ENCODE measurements at regions not wholly inside any gene's neighbourhood (a gene's known extent, or its start where the extent isn't known, plus 50 kb on each side); places are given as distances from the start of the nearest gene placed in this dataset.

DNA sequence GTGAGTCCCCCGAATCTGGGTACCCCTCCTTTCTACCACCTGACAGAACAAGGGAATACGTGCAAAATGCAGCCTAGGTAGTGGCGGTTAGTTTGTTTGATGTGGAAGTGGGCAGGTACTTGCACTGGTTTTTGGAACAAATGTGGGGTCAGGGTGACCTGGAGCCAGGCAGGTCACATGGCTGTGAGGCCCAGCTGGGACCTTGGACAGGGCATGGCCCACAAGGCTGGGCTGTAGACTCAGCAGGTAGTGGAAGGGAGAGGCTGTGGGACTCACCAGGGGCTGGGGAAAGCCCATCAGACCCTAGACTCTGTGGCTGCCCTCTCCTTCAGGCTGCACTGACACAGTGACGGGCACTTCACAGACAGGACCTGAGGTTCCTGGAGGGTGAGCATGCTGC lies 159.9 kb upstream of the ADCY1 start:
- Mint-ChIP-seq H3K9me3 (peaks cover 11% of the 10 kb centered on the region), H3K36me3 (ENCODE audit: low read depth) (peaks cover 4% of the 10 kb centered on the region; the same call in 2 of the 3 replicates), H3K4me3 (no peak overlapping the region), H3K27me3 (ENCODE audit: insufficient read depth, low read depth, poor library complexity) (no peaks in the 10 kb centered on the region), H3K27ac (no peak overlapping the region), H3K4me1 (no peaks in the 10 kb centered on the region; the same call in 2 of the 3 replicates)
- Histone ChIP-seq H3K79me2 (replicated peaks; ENCODE audit: insufficient read depth) (no peaks in the 10 kb centered on the region), H3F3A (replicated peaks; ENCODE audit: low read depth) (no peaks in the 10 kb centered on the region), H3K27ac (ENCODE audit: low read depth) (no peak overlapping the region), H3K36me3 (ENCODE audit: insufficient read depth) (no peaks in the 10 kb centered on the region), H3K4me2 (no peak overlapping the region), H3K27me3 (ENCODE audit: insufficient read depth) (no peaks in the 10 kb centered on the region), H3K4me3 (no peak overlapping the region), H3K4me1 (ENCODE audit: insufficient read depth) (no peaks in the 10 kb centered on the region), H2AFZ (no peak overlapping the region), H4K20me1 (replicated peaks; ENCODE audit: insufficient read depth) (no peaks in the 10 kb centered on the region), H3K9me2 (ENCODE audit: insufficient read depth) (0 out of 2 replicates have a peak, but pooled peaks cover 3% of the 10 kb centered on the region)
- DNase-seq (ENCODE audit: low spot score): no peak
- TF ChIP-seq EZH2 (IDR thresholded peaks at IDR 0.05; ENCODE audit: low read depth, unreplicated experiment): no peak
- no peak for TF ChIP-seq POLR2AphosphoS5 (IDR thresholded peaks at IDR 0.05; ENCODE audit: low read depth)
- no peak for TF ChIP-seq STAT1 (IDR thresholded peaks at IDR 0.05; ENCODE audit: unreplicated experiment)
- TF ChIP-seq JUNB (IDR thresholded peaks at IDR 0.05; ENCODE audit: unreplicated experiment): no peak
- TF ChIP-seq EZH2phosphoT487 (IDR thresholded peaks at IDR 0.05; ENCODE audit: unreplicated experiment): no peak
- TF ChIP-seq ZNF331 (CRISPR knock-in tag; IDR thresholded peaks at IDR 0.05; ENCODE audit: low read depth): no peak
- ATAC-seq: no peak

DNA sequence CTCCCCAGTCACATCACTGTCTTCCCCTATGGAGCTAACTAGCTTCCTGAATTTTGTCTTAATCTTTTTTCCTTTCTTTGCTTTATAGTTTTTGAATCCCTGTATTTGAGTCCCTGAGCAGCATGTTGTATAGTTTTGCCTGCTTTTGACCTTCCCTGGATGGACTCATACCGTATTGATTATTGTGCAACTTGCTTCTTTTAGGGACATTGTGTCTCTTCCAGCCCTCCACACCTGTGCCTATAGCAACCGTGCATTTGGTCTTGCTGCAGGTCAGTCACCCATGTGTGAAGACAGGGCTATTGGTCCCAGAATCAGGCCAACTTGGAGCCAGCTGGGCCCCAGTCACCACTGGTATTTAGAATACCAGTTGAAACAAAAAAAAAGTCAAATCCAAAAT lies 158.9 kb upstream of the ADCY1 start:
- H3K9me3 Mint-ChIP-seq: peaks cover 11% of the 10 kb centered on the region
- H3K27me3 Mint-ChIP-seq (ENCODE audit: insufficient read depth, low read depth, poor library complexity): no peaks in the 10 kb centered on the region
- TF ChIP-seq, protein P1, sequence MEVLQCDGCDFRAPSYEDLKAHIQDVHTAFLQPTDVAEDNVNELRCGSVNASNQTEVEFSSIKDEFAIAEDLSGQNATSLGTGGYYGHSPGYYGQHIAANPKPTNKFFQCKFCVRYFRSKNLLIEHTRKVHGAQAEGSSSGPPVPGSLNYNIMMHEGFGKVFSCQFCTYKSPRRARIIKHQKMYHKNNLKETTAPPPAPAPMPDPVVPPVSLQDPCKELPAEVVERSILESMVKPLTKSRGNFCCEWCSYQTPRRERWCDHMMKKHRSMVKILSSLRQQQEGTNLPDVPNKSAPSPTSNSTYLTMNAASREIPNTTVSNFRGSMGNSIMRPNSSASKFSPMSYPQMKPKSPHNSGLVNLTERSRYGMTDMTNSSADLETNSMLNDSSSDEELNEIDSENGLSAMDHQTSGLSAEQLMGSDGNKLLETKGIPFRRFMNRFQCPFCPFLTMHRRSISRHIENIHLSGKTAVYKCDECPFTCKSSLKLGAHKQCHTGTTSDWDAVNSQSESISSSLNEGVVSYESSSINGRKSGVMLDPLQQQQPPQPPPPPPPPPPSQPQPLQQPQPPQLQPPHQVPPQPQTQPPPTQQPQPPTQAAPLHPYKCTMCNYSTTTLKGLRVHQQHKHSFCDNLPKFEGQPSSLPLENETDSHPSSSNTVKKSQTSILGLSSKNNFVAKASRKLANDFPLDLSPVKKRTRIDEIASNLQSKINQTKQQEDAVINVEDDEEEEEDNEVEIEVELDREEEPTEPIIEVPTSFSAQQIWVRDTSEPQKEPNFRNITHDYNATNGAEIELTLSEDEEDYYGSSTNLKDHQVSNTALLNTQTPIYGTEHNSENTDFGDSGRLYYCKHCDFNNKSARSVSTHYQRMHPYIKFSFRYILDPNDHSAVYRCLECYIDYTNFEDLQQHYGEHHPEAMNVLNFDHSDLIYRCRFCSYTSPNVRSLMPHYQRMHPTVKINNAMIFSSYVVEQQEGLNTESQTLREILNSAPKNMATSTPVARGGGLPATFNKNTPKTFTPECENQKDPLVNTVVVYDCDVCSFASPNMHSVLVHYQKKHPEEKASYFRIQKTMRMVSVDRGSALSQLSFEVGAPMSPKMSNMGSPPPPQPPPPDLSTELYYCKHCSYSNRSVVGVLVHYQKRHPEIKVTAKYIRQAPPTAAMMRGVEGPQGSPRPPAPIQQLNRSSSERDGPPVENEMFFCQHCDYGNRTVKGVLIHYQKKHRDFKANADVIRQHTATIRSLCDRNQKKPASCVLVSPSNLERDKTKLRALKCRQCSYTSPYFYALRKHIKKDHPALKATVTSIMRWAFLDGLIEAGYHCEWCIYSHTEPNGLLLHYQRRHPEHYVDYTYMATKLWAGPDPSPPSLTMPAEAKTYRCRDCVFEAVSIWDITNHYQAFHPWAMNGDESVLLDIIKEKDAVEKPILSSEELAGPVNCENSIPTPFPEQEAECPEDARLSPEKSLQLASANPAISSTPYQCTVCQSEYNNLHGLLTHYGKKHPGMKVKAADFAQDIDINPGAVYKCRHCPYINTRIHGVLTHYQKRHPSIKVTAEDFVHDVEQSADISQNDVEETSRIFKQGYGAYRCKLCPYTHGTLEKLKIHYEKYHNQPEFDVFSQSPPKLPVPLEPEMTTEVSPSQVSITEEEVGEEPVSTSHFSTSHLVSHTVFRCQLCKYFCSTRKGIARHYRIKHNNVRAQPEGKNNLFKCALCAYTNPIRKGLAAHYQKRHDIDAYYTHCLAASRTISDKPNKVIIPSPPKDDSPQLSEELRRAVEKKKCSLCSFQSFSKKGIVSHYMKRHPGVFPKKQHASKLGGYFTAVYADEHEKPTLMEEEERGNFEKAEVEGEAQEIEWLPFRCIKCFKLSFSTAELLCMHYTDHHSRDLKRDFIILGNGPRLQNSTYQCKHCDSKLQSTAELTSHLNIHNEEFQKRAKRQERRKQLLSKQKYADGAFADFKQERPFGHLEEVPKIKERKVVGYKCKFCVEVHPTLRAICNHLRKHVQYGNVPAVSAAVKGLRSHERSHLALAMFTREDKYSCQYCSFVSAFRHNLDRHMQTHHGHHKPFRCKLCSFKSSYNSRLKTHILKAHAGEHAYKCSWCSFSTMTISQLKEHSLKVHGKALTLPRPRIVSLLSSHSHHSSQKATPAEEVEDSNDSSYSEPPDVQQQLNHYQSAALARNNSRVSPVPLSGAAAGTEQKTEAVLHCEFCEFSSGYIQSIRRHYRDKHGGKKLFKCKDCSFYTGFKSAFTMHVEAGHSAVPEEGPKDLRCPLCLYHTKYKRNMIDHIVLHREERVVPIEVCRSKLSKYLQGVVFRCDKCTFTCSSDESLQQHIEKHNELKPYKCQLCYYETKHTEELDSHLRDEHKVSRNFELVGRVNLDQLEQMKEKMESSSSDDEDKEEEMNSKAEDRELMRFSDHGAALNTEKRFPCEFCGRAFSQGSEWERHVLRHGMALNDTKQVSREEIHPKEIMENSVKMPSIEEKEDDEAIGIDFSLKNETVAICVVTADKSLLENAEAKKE (CRISPR knock-in tag; IDR thresholded peaks at IDR 0.05): no peak
- TF ChIP-seq, protein P2, sequence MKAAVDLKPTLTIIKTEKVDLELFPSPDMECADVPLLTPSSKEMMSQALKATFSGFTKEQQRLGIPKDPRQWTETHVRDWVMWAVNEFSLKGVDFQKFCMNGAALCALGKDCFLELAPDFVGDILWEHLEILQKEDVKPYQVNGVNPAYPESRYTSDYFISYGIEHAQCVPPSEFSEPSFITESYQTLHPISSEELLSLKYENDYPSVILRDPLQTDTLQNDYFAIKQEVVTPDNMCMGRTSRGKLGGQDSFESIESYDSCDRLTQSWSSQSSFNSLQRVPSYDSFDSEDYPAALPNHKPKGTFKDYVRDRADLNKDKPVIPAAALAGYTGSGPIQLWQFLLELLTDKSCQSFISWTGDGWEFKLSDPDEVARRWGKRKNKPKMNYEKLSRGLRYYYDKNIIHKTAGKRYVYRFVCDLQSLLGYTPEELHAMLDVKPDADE (IDR thresholded peaks at IDR 0.05): no peak
- no peak for TF ChIP-seq ZNF331 (CRISPR knock-in tag; IDR thresholded peaks at IDR 0.05; ENCODE audit: low read depth)
- TF ChIP-seq, protein P3, sequence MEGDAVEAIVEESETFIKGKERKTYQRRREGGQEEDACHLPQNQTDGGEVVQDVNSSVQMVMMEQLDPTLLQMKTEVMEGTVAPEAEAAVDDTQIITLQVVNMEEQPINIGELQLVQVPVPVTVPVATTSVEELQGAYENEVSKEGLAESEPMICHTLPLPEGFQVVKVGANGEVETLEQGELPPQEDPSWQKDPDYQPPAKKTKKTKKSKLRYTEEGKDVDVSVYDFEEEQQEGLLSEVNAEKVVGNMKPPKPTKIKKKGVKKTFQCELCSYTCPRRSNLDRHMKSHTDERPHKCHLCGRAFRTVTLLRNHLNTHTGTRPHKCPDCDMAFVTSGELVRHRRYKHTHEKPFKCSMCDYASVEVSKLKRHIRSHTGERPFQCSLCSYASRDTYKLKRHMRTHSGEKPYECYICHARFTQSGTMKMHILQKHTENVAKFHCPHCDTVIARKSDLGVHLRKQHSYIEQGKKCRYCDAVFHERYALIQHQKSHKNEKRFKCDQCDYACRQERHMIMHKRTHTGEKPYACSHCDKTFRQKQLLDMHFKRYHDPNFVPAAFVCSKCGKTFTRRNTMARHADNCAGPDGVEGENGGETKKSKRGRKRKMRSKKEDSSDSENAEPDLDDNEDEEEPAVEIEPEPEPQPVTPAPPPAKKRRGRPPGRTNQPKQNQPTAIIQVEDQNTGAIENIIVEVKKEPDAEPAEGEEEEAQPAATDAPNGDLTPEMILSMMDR (conservative IDR thresholded peaks at IDR 0.05; ENCODE audit: low read depth in 2 of 2): no peak
- TF ChIP-seq, protein P4, sequence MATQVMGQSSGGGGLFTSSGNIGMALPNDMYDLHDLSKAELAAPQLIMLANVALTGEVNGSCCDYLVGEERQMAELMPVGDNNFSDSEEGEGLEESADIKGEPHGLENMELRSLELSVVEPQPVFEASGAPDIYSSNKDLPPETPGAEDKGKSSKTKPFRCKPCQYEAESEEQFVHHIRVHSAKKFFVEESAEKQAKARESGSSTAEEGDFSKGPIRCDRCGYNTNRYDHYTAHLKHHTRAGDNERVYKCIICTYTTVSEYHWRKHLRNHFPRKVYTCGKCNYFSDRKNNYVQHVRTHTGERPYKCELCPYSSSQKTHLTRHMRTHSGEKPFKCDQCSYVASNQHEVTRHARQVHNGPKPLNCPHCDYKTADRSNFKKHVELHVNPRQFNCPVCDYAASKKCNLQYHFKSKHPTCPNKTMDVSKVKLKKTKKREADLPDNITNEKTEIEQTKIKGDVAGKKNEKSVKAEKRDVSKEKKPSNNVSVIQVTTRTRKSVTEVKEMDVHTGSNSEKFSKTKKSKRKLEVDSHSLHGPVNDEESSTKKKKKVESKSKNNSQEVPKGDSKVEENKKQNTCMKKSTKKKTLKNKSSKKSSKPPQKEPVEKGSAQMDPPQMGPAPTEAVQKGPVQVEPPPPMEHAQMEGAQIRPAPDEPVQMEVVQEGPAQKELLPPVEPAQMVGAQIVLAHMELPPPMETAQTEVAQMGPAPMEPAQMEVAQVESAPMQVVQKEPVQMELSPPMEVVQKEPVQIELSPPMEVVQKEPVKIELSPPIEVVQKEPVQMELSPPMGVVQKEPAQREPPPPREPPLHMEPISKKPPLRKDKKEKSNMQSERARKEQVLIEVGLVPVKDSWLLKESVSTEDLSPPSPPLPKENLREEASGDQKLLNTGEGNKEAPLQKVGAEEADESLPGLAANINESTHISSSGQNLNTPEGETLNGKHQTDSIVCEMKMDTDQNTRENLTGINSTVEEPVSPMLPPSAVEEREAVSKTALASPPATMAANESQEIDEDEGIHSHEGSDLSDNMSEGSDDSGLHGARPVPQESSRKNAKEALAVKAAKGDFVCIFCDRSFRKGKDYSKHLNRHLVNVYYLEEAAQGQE (IDR thresholded peaks at IDR 0.05; ENCODE audit: unreplicated experiment): no peak

More for the DNA sequence above, 158.9 kb upstream of the ADCY1 start:
- Histone ChIP-seq H3F3A (replicated peaks; ENCODE audit: low read depth) (no peaks in the 10 kb centered on the region), H2AFZ (no peak overlapping the region), H3K4me1 (ENCODE audit: insufficient read depth) (no peaks in the 10 kb centered on the region), H3K9me2 (ENCODE audit: insufficient read depth) (0 out of 2 replicates have a peak, but pooled peaks cover 3% of the 10 kb centered on the region), H3K27me3 (ENCODE audit: insufficient read depth) (no peaks in the 10 kb centered on the region), H3K36me3 (ENCODE audit: insufficient read depth) (no peaks in the 10 kb centered on the region), H3K27ac (ENCODE audit: low read depth) (no peak overlapping the region), H3K4me3 (no peak overlapping the region), H3K4me2 (no peak overlapping the region), H4K20me1 (replicated peaks; ENCODE audit: insufficient read depth) (no peaks in the 10 kb centered on the region), H3K79me2 (replicated peaks; ENCODE audit: insufficient read depth) (no peaks in the 10 kb centered on the region)
- H3K4me1 Mint-ChIP-seq: no peaks in the 10 kb centered on the region; the same call in 2 of the 3 replicates
- no peak overlapping the region for H3K4me3 Mint-ChIP-seq
- ATAC-seq (no peak), DNase-seq (ENCODE audit: low spot score) (no peak)
- peaks cover 4% of the 10 kb centered on the region; the same call in 2 of the 3 replicates for H3K36me3 Mint-ChIP-seq (ENCODE audit: low read depth)
- H3K27ac Mint-ChIP-seq: no peak overlapping the region

Measured in GM23338 (cell line).